HCT116 (cell line): ENCODE measurements at regions not wholly inside any gene's neighbourhood (a gene's known extent, or its start where the extent isn't known, plus 50 kb on each side); places are given as distances from the start of the nearest gene placed in this dataset.

ENCODE experiments used
- ATAC-seq: fragments of 200-7000 bp; cut with Tn5 transposase; 2 replicates; pipeline ENCODE4 v1.9.1; 2020; ENCODE audit warnings: mild to moderate bottlenecking, moderate library complexity
- BruUV-seq: library from RNA; stranded (reverse); fragments of 400-500 nt; replicated peaks from 2 replicates; lab custom pipeline; 2021; lab: Mats Ljungman, UMichigan
- CTCF ChIA-PET: fragments of 300-600 bp; sonication (Branson Sonifier 250); formaldehyde crosslinking; loops from one replicate; lab custom pipeline; 2021; ENCODE audit warnings: antibody characterized with exemption; lab: Charles Lee
- POLR2A ChIA-PET: fragments of 300-600, 350-600 bp; sonication (Branson Sonifier 250); formaldehyde crosslinking; loops from one replicate; lab custom pipeline; 2021; ENCODE audit warnings: antibody characterized with exemption; lab: Charles Lee
- RAD21 ChIA-PET, 2 experiments: fragments of 300-600 bp; sonication (Branson Sonifier 250); formaldehyde crosslinking; loops; one replicate each; lab custom pipeline; 2023; ENCODE audit warnings: low total read pairs in 2 of 2; ENCODE audit not compliant: uncharacterized antibody in 2 of 2, unreplicated experiment in 2 of 2, low non-redundant PET in 1 of 2; lab: Charles Lee
- DNase-seq: peaks from one replicate; pipeline ENCODE4 v3.0.0-alpha.2; 2010; ENCODE audit warnings: low read depth, low spot score
- H2AFZ ChIP-seq: fragments of 200-600 bp; shearing (Covaris generic), sonication (generic); 2 replicates; pipeline ENCODE4 v1.6.1; 2017; ENCODE audit warnings: low read depth, mixed run types, mixed read lengths, antibody characterized with exemption, low read length; ENCODE audit not compliant: poor library complexity, severe bottlenecking
- H3K27ac ChIP-seq: 2 replicates; pipeline ENCODE4 v1.5.1; 2012; ENCODE audit warnings: low read depth, low read length
- H3K27me3 ChIP-seq: fragments of 200-600 bp; sonication (generic); 2 replicates; pipeline ENCODE4 v1.6.1; 2016; ENCODE audit warnings: mixed run types, low read length, mixed read lengths; ENCODE audit not compliant: insufficient read depth
- H3K36me3 ChIP-seq, 2 experiments: fragments of 200-500 bp in 1 of 2; fragments of 200-600 bp in 1 of 2; sonication (Bioruptor generic) in 1 of 2; sonication (generic) in 1 of 2; 2 replicates each; pipeline versions ENCODE4 v1.5.1 to v1.6.1; 2014 to 2016; ENCODE audit warnings: low read length in 2 of 2, inconsistent platforms in 1 of 2, mixed read lengths in 1 of 2, mixed run types in 1 of 2; ENCODE audit not compliant: insufficient read depth in 2 of 2, control insufficient read depth in 1 of 2
- H3K4me1 ChIP-seq, 2 experiments: fragments of 200-600 bp in 1 of 2; sonication (generic) in 1 of 2; 2 replicates each; pipeline versions ENCODE4 v1.5.1 to v1.6.1; 2012 to 2017; ENCODE audit warnings: low read length in 2 of 2, inconsistent platforms in 1 of 2, mild to moderate bottlenecking in 1 of 2, mixed read lengths in 1 of 2, mixed run types in 1 of 2, moderate library complexity in 1 of 2; ENCODE audit not compliant: insufficient read depth in 2 of 2, control insufficient read depth in 1 of 2
- H3K4me2 ChIP-seq: fragments of 200-600 bp; sonication (generic); 2 replicates; pipeline ENCODE4 v1.6.1; 2017; ENCODE audit warnings: mixed run types, low read length, mixed read lengths
- H3K4me3 ChIP-seq, 2 experiments: fragments of 200-600 bp in 1 of 2; sonication (generic) in 1 of 2; replicated peaks in 1 of 2; 2 replicates each; pipeline ENCODE4 v1.5.1; 2011 to 2016; ENCODE audit warnings: low read length in 2 of 2, control low read depth in 1 of 2, low read depth in 1 of 2, mild to moderate bottlenecking in 1 of 2, mixed read lengths in 1 of 2, mixed run types in 1 of 2
- H3K79me2 ChIP-seq: fragments of 200-600 bp; sonication (generic); 2 replicates; pipeline ENCODE4 v1.6.1; 2017; ENCODE audit warnings: mild to moderate bottlenecking, mixed run types, low read length, moderate library complexity, mixed read lengths; ENCODE audit not compliant: insufficient read depth
- H3K9ac ChIP-seq: fragments of 200-600 bp; sonication (generic); 2 replicates; pipeline ENCODE4 v1.6.1; 2016; ENCODE audit warnings: low read length, mixed read lengths
- H3K9me2 ChIP-seq: fragments of 200-600 bp; sonication (generic), shearing (Covaris generic); 2 replicates; pipeline ENCODE4 v1.6.1; 2017; ENCODE audit warnings: mixed run types, mild to moderate bottlenecking, moderate library complexity; ENCODE audit not compliant: insufficient read depth
- H3K9me3 ChIP-seq, 2 experiments: fragments of 200-500 bp in 1 of 2; fragments of 200-600 bp in 1 of 2; sonication (Bioruptor generic) in 1 of 2; sonication (generic) in 1 of 2; 2 replicates each; pipeline ENCODE4 v1.6.1; 2014 to 2017; ENCODE audit warnings: low read length in 2 of 2, mixed read lengths in 2 of 2, inconsistent platforms in 1 of 2, low read depth in 1 of 2, mild to moderate bottlenecking in 1 of 2, mixed run types in 1 of 2, moderate library complexity in 1 of 2; ENCODE audit not compliant: control insufficient read depth in 1 of 2, insufficient read depth in 1 of 2
- H4K20me1 ChIP-seq: fragments of 200-600 bp; sonication (generic), shearing (Covaris generic); 2 replicates; pipeline ENCODE4 v1.6.1; 2017; ENCODE audit warnings: mixed run types, mild to moderate bottlenecking, moderate library complexity; ENCODE audit not compliant: insufficient read depth
- CBX3 ChIP-seq: IDR thresholded peaks from 2 replicates; pipeline ENCODE4 v1.6.1; 2012; ENCODE audit warnings: low read depth
- CEBPB ChIP-seq: IDR thresholded peaks from 2 replicates; pipeline ENCODE4 v1.6.1; 2012; ENCODE audit warnings: low read depth
- EZH2 ChIP-seq: fragments of 200-600 bp; sonication (generic); IDR thresholded peaks from 2 replicates; pipeline ENCODE4 v1.6.1; 2017; ENCODE audit warnings: antibody characterized with exemption, mixed run types
- EZH2phosphoT487 ChIP-seq: fragments of 200-600 bp; IDR thresholded peaks from 2 replicates; pipeline ENCODE4 v1.6.1; 2018; ENCODE audit warnings: antibody characterized with exemption, borderline replicate concordance
- JUND ChIP-seq: IDR thresholded peaks from 2 replicates; pipeline ENCODE4 v1.6.1; 2012
- POLR2AphosphoS5 ChIP-seq: IDR thresholded peaks from 2 replicates; pipeline ENCODE4 v1.6.1; 2011; ENCODE audit warnings: mild to moderate bottlenecking, low read depth, low read length, moderate library complexity
- RAD21 ChIP-seq: IDR thresholded peaks from 2 replicates; pipeline ENCODE4 v1.6.1; 2012; ENCODE audit warnings: low read depth, mild to moderate bottlenecking
- REST ChIP-seq: IDR thresholded peaks from 2 replicates; pipeline ENCODE4 v1.6.1; 2012; ENCODE audit warnings: low read depth
- SIN3A ChIP-seq: IDR thresholded peaks from 2 replicates; pipeline ENCODE4 v1.6.1; 2012; ENCODE audit warnings: low read depth
- SP1 ChIP-seq: IDR thresholded peaks from 2 replicates; pipeline ENCODE4 v1.6.1; 2012; ENCODE audit warnings: low read depth
- SRF ChIP-seq: IDR thresholded peaks from 2 replicates; pipeline ENCODE4 v1.6.1; 2012; ENCODE audit warnings: low read depth
- YY1 ChIP-seq: IDR thresholded peaks from 2 replicates; pipeline ENCODE4 v1.6.1; 2011; ENCODE audit warnings: low read length, low read depth, moderate library complexity, mild to moderate bottlenecking; ENCODE audit not compliant: insufficient replicate concordance; ENCODE audit errors: extremely low read depth
- ZBTB33 ChIP-seq: IDR thresholded peaks from 2 replicates; pipeline ENCODE4 v1.6.1; 2011; ENCODE audit warnings: mild to moderate bottlenecking, low read length, moderate library complexity; ENCODE audit not compliant: insufficient replicate concordance; ENCODE audit errors: extremely low read depth
- intact Hi-C: fragments of 100-400 bp; cut with micrococcal nuclease; formaldehyde crosslinking; loops from 2 replicates; pipeline ENCODE4 v1.10.0; 2022

- ChIA-PET RAD21 (no interaction called here), POLR2A (no interaction called here), CTCF (no interaction called here)
- no peaks in the 10 kb centered on the region for H3K9me3 ChIP-seq
- no peak overlapping the region for H3K9ac ChIP-seq
- no peaks in the 10 kb centered on the region for H3K9me2 ChIP-seq
- intact Hi-C loops = no loop called here
- H3K4me1 ChIP-seq = no peaks in the 10 kb centered on the region
- BruUV-seq = no TSS peak
- no peak for TF ChIP-seq EZH2phosphoT487
- no peak for TF ChIP-seq REST
- TF ChIP-seq CBX3 = no peak
- TF ChIP-seq SP1 = no peak
- H4K20me1 ChIP-seq = no peaks in the 10 kb centered on the region
- H2AFZ ChIP-seq = no peak overlapping the region
- H3K4me3 ChIP-seq = no peak overlapping the region
- ATAC-seq (no peak), DNase-seq (no peak)
- H3K27ac ChIP-seq = no peak overlapping the region
- no peaks in the 10 kb centered on the region for H3K79me2 ChIP-seq
- no peak overlapping the region for H3K4me2 ChIP-seq
- H3K36me3 ChIP-seq = no peaks in the 10 kb centered on the region
- H3K27me3 ChIP-seq = peaks cover 25% of the 10 kb centered on the region; the same call in 1 of the 2 replicates
Measured at GRCh38 chr5:5046680-5047502, 93.2 kb upstream of the ADAMTS16 start.

- H3K36me3 ChIP-seq = no peaks in the 10 kb centered on the region
- no peaks in the 10 kb centered on the region for H3K79me2 ChIP-seq
- H2AFZ ChIP-seq = no peak overlapping the region
- no peaks in the 10 kb centered on the region for H3K9me3 ChIP-seq
- ChIA-PET RAD21 (no interaction called here), CTCF (no interaction called here), POLR2A (no interaction called here)
- H4K20me1 ChIP-seq = no peaks in the 10 kb centered on the region
- H3K9me2 ChIP-seq = no peaks in the 10 kb centered on the region
- no peak overlapping the region for H3K4me3 ChIP-seq
- intact Hi-C loops = no loop called here
- no peak overlapping the region for H3K9ac ChIP-seq
- ATAC-seq (no peak), DNase-seq (no peak)
- H3K4me1 ChIP-seq = no peaks in the 10 kb centered on the region
- H3K4me2 ChIP-seq = no peak overlapping the region
- H3K27me3 ChIP-seq = peaks cover 18% of the 10 kb centered on the region; the same call in 1 of the 2 replicates
- BruUV-seq = no TSS peak
- no peak overlapping the region for H3K27ac ChIP-seq
- no peak for TF ChIP-seq SIN3A
- no peak for TF ChIP-seq YY1
- TF ChIP-seq POLR2AphosphoS5 = no peak
- no peak for TF ChIP-seq EZH2phosphoT487
- TF ChIP-seq EZH2 = no peak
- TF ChIP-seq CEBPB = no peak
- no peak for TF ChIP-seq ZBTB33
- TF ChIP-seq SRF = no peak
- no peak for TF ChIP-seq CBX3
- no peak for TF ChIP-seq JUND
- TF ChIP-seq RAD21 = no peak
Measured at GRCh38 chr5:5050801-5051200, 89.3 kb upstream of the ADAMTS16 start.
